ENCODE measurements at regions not wholly inside any gene's neighbourhood (a gene's known extent, or its start where the extent isn't known, plus 50 kb on each side); places are given as distances from the start of the nearest gene placed in this dataset.

- no peak for DNase-seq (ENCODE audit: low spot score in 2 of 2)
- no peak for TF ChIP-seq CTCF (IDR thresholded peaks at IDR 0.05)
- no peak overlapping the region for H3K27ac ChIP-seq
- no peaks in the 10 kb centered on the region for H3K4me1 ChIP-seq
- no peaks in the 10 kb centered on the region for H3K27me3 ChIP-seq
- intact Hi-C loops (cut with DNase I), result no loop called here
- H3K36me3 ChIP-seq, result no peaks in the 10 kb centered on the region
- no peaks in the 10 kb centered on the region for H3K9me3 ChIP-seq
- H3K4me3 ChIP-seq, result no peak overlapping the region
Measured at GRCh38 chr13:104414181-104414580, 1348.0 kb upstream of the SLC10A2 start.

- intact Hi-C loops (cut with DNase I), result no loop called here
- Histone ChIP-seq H3K4me1 (no peaks in the 10 kb centered on the region), H3K4me3 (no peak overlapping the region), H3K36me3 (no peaks in the 10 kb centered on the region), H3K27me3 (no peaks in the 10 kb centered on the region), H3K27ac (no peak overlapping the region), H3K9me3 (no peaks in the 10 kb centered on the region)
- no peak for TF ChIP-seq CTCF (IDR thresholded peaks at IDR 0.05)
- no peak for DNase-seq (ENCODE audit: low spot score in 2 of 2)
Measured at GRCh38 chr13:104411141-104411765, 1345.0 kb upstream of the SLC10A2 start.

GRCh38 chr13:104408733-104409132 is 1342.5 kb upstream of the SLC10A2 start:
- DNase-seq (ENCODE audit: low spot score in 2 of 2), result no peak
- H3K27ac ChIP-seq, result no peak overlapping the region
- intact Hi-C loops (cut with DNase I), result no loop called here
- no peak overlapping the region for H3K4me3 ChIP-seq
- H3K27me3 ChIP-seq, result no peaks in the 10 kb centered on the region
- H3K9me3 ChIP-seq, result no peaks in the 10 kb centered on the region
- H3K36me3 ChIP-seq, result no peaks in the 10 kb centered on the region
- H3K4me1 ChIP-seq, result no peaks in the 10 kb centered on the region
- no peak for TF ChIP-seq CTCF (IDR thresholded peaks at IDR 0.05)

- Histone ChIP-seq H3K4me3 (no peak overlapping the region), H3K4me1 (no peaks in the 10 kb centered on the region), H3K27me3 (no peaks in the 10 kb centered on the region), H3K9me3 (no peaks in the 10 kb centered on the region), H3K36me3 (no peaks in the 10 kb centered on the region), H3K27ac (no peak overlapping the region)
- DNase-seq (ENCODE audit: low spot score in 2 of 2), result no peak
- intact Hi-C loops (cut with DNase I), result no loop called here
- TF ChIP-seq CTCF (IDR thresholded peaks at IDR 0.05), result no peak
Measured at GRCh38 chr13:104404325-104404724, 1338.1 kb upstream of the SLC10A2 start.

GRCh38 chr13:104389691-104390090 is 1323.5 kb upstream of the SLC10A2 start:
- no peak for DNase-seq (ENCODE audit: low spot score in 2 of 2)
- H3K36me3 ChIP-seq, result no peaks in the 10 kb centered on the region

More at GRCh38 chr13:104389691-104390090, 1323.5 kb upstream of the SLC10A2 start:
- intact Hi-C loops (cut with DNase I), result no loop called here
- H3K27me3 ChIP-seq, result no peaks in the 10 kb centered on the region
- no peak overlapping the region for H3K27ac ChIP-seq
- H3K4me1 ChIP-seq, result no peaks in the 10 kb centered on the region
- TF ChIP-seq CTCF (IDR thresholded peaks at IDR 0.05), result no peak
- H3K4me3 ChIP-seq, result no peak overlapping the region
- no peaks in the 10 kb centered on the region for H3K9me3 ChIP-seq

All from ascending aorta (tissue), 2 donors.